ENCODE measurements at regions not wholly inside any gene's neighbourhood (a gene's known extent, or its start where the extent isn't known, plus 50 kb on each side); places are given as distances from the start of the nearest gene placed in this dataset.

DNA sequence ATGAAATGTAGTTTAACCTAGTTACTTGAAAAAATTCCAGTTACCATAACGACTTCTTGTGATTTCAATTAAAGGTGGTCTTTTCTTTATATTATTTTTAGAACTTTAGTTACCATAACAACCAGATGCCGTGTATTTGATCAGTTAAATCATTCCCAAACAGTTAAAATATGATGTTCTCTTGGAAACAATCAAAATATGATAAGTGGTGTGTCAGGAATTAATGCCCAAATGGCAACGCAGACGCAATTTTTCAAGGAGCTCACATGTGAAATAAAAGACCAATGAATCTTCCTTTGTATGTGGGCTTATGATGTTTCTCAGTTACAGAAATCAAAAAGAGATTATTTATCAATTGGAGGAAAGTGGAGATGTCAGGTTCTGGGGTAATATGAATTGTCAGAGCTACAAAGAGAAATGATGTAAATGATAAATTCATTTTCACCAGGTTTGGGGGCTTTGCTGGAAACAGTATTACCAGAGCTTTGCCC lies 189.1 kb upstream of the PARD3B start:
- DNase-seq, result no peak
- Mint-ChIP-seq H3K27ac (ENCODE audit: unreplicated experiment) (peak overlapping the region; percentile 24), H3K27me3 (ENCODE audit: unreplicated experiment) (peaks cover 8% of the 10 kb centered on the region), H3K4me1 (ENCODE audit: low read depth, unreplicated experiment) (peaks cover 12% of the 10 kb centered on the region), H3K36me3 (ENCODE audit: unreplicated experiment) (no peaks in the 10 kb centered on the region), H3K9me3 (ENCODE audit: unreplicated experiment) (peaks cover 8% of the 10 kb centered on the region), H3K4me3 (ENCODE audit: unreplicated experiment) (no peak overlapping the region)
- TF ChIP-seq, protein P1, sequence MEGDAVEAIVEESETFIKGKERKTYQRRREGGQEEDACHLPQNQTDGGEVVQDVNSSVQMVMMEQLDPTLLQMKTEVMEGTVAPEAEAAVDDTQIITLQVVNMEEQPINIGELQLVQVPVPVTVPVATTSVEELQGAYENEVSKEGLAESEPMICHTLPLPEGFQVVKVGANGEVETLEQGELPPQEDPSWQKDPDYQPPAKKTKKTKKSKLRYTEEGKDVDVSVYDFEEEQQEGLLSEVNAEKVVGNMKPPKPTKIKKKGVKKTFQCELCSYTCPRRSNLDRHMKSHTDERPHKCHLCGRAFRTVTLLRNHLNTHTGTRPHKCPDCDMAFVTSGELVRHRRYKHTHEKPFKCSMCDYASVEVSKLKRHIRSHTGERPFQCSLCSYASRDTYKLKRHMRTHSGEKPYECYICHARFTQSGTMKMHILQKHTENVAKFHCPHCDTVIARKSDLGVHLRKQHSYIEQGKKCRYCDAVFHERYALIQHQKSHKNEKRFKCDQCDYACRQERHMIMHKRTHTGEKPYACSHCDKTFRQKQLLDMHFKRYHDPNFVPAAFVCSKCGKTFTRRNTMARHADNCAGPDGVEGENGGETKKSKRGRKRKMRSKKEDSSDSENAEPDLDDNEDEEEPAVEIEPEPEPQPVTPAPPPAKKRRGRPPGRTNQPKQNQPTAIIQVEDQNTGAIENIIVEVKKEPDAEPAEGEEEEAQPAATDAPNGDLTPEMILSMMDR (IDR thresholded peaks at IDR 0.05; ENCODE audit: partially characterized antibody, unreplicated experiment), result no peak

DNA sequence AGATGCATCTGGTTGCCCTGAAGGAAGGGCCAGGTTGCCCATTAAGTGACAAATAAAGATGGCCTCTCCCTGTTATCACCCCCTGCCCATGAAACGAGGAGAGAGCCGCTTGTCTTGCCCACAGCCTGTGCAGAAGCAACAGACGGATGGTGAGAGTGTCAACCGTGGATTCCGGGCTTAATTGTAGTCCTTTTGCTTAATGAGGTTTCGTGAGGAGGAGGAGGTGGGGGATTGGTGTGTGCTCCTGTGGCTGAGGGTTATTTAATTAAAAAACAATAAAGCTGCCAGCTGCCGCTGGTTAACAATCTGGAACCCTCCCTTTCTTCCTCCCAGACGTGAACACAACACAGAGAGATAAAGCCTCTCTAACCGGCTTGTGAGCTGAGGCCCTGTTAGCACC lies 188.0 kb upstream of the PARD3B start:
- H3K36me3 Mint-ChIP-seq (ENCODE audit: unreplicated experiment), result no peaks in the 10 kb centered on the region
- peak; percentile 27 for DNase-seq
- H3K4me3 Mint-ChIP-seq (ENCODE audit: unreplicated experiment), result peak overlapping the region; percentile 8
- peaks cover 8% of the 10 kb centered on the region for H3K9me3 Mint-ChIP-seq (ENCODE audit: unreplicated experiment)
- H3K27ac Mint-ChIP-seq (ENCODE audit: unreplicated experiment), result peak overlapping the region; percentile 87
- peaks cover 12% of the 10 kb centered on the region for H3K4me1 Mint-ChIP-seq (ENCODE audit: low read depth, unreplicated experiment)
- peaks cover 8% of the 10 kb centered on the region for H3K27me3 Mint-ChIP-seq (ENCODE audit: unreplicated experiment)
- TF ChIP-seq, protein P1 (IDR thresholded peaks at IDR 0.05; ENCODE audit: partially characterized antibody, unreplicated experiment), result no peak

DNA sequence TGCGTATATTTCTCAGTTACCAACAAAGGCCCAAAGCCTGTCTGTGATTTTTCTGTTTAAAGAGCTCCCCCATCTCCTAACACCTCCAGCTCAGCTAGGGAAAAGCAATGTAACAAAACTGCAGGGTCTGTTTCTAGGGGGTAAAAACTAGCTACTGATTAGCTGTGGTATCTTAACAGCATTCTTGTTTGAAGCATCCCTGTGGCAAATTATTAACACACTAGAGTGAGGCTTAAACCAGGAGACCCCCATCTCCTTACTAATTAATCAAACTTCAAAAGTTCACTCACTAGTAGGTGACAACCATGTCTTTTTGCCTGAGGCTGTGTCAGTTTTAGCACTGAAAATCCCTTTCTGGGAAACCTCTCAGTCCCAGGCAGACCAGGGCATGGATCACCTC lies 186.2 kb upstream of the PARD3B start:
- Mint-ChIP-seq H3K27me3 (ENCODE audit: unreplicated experiment) (peaks cover 8% of the 10 kb centered on the region), H3K4me1 (ENCODE audit: low read depth, unreplicated experiment) (peaks cover 12% of the 10 kb centered on the region), H3K9me3 (ENCODE audit: unreplicated experiment) (peaks cover 8% of the 10 kb centered on the region), H3K36me3 (ENCODE audit: unreplicated experiment) (no peaks in the 10 kb centered on the region), H3K4me3 (ENCODE audit: unreplicated experiment) (no peak overlapping the region), H3K27ac (ENCODE audit: unreplicated experiment) (no peak overlapping the region)
- DNase-seq, result no peak
- TF ChIP-seq, protein P1 (IDR thresholded peaks at IDR 0.05; ENCODE audit: partially characterized antibody, unreplicated experiment), result no peak

DNA sequence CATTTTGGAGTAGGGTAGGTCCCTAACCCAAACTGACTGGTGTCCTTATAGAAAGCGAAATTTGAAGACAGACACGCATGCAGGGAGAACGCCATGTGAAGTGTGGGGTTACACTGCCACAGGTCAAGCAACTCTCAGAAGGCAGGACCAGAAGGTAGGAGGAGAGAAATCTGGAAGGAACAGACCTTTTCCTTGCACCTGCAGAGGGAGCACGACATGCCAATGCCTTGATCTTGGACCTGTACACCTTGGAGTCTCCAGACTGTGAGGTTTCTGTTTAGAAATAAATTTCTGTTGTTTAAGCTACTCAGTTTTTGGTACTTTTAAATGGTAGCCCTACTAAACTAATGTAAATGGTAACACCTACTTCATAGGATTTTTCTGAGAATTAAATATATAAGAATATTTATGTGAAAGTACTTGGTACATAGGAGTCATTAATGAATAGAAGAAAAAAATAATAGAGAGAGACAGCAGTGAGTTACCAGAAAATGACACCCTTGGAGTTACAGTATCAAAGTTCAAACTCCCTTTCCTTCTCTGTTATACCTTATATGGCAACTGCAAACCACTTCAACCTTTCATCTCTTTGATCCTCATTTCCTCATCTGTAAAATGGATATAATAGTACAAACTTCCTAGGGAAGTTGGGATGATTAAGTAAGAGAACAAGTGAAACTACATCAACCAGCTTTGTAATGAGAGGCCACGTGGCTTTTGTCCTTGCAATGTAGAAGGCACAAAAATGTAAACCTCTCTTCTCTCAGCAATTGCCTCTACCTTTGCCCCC lies 184.9 kb upstream of the PARD3B start:
- H3K27ac Mint-ChIP-seq (ENCODE audit: unreplicated experiment), result no peak overlapping the region
- no peak overlapping the region for H3K4me3 Mint-ChIP-seq (ENCODE audit: unreplicated experiment)
- DNase-seq, result no peak
- H3K27me3 Mint-ChIP-seq (ENCODE audit: unreplicated experiment), result peaks cover 8% of the 10 kb centered on the region
- no peaks in the 10 kb centered on the region for H3K36me3 Mint-ChIP-seq (ENCODE audit: unreplicated experiment)
- peaks cover 8% of the 10 kb centered on the region for H3K9me3 Mint-ChIP-seq (ENCODE audit: unreplicated experiment)
- peaks cover 12% of the 10 kb centered on the region for H3K4me1 Mint-ChIP-seq (ENCODE audit: low read depth, unreplicated experiment)
- TF ChIP-seq, protein P1 (IDR thresholded peaks at IDR 0.05; ENCODE audit: partially characterized antibody, unreplicated experiment), result no peak

DNA sequence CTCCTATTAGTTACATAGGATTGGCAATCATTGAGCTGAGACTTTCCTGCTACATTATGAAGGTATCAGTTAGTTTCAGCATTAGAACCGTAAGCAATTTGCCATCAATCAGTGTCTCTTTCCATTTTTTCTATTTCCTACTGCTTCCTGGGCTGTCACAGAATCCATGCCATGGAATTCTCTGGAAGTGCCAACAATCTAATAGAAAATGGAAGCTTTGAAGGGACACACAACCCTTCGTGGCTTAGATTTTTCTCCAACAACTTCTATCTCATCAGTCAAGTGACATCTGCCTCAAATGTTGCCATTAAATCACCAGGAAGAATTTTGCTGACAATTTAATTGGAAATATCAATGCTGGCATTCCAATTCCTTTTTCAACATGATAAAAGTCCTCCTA lies 183.5 kb upstream of the PARD3B start:
- TF ChIP-seq, protein P1 (IDR thresholded peaks at IDR 0.05; ENCODE audit: partially characterized antibody, unreplicated experiment), result no peak
- DNase-seq, result no peak
- H3K9me3 Mint-ChIP-seq (ENCODE audit: unreplicated experiment), result peaks cover 7% of the 10 kb centered on the region
- peaks cover 8% of the 10 kb centered on the region for H3K27me3 Mint-ChIP-seq (ENCODE audit: unreplicated experiment)
- H3K36me3 Mint-ChIP-seq (ENCODE audit: unreplicated experiment), result no peaks in the 10 kb centered on the region
- no peak overlapping the region for H3K27ac Mint-ChIP-seq (ENCODE audit: unreplicated experiment)
- peaks cover 14% of the 10 kb centered on the region for H3K4me1 Mint-ChIP-seq (ENCODE audit: low read depth, unreplicated experiment)
- no peak overlapping the region for H3K4me3 Mint-ChIP-seq (ENCODE audit: unreplicated experiment)
